Prostate gland (tissue), 2 donors: ENCODE measurements at regions not wholly inside any gene's neighbourhood (a gene's known extent, or its start where the extent isn't known, plus 50 kb on each side); places are given as distances from the start of the nearest gene placed in this dataset.

Source experiments
- DNase-seq: peaks from one replicate; pipeline ENCODE4 v3.0.0-alpha.2; 2019; ENCODE audit warnings: low spot score
- H3K27ac ChIP-seq, 2 donors: fragments of 200-600 bp; sonication (generic); 2 replicates each; pipeline ENCODE4 v1.5.1; 2017 to 2019
- H3K27me3 ChIP-seq: fragments of 200-600 bp; sonication (generic); replicated peaks from 2 replicates; pipeline ENCODE4 v1.5.1; 2019; ENCODE audit not compliant: insufficient read depth
- H3K36me3 ChIP-seq, 2 donors: fragments of 200-600 bp; sonication (generic); 1 replicate in 1 of 2; 2 replicates in 1 of 2; pipeline versions ENCODE4 v1.5.1 to v1.8.1; 2017 to 2019
- H3K4me1 ChIP-seq: fragments of 200-600 bp; sonication (generic); replicated peaks from 2 replicates; pipeline ENCODE4 v1.5.1; 2019
- H3K4me3 ChIP-seq, 2 donors: fragments of 200-600 bp; sonication (generic); 2 replicates each; pipeline ENCODE4 v1.5.1; 2017 to 2019
- H3K9me3 ChIP-seq: fragments of 200-600 bp; sonication (generic); 2 replicates; pipeline ENCODE4 v1.5.1; 2017
- CTCF ChIP-seq, 4 experiments: fragments of 200-600 bp in 2 of 4; fragments of 450-650 bp in 2 of 4; sonication (generic) in 2 of 4; IDR thresholded peaks; 1 replicate in 3 of 4; 2 replicates in 1 of 4; pipeline ENCODE4 v1.5.1; 2016 to 2019; ENCODE audit warnings: antibody characterized with exemption in 4 of 4, mild to moderate bottlenecking in 2 of 4, moderate library complexity in 2 of 4
- POLR2A ChIP-seq: fragments of 450-650 bp; IDR thresholded peaks from one replicate; pipeline ENCODE4 v1.6.1; 2016; ENCODE audit warnings: antibody characterized with exemption, mild to moderate bottlenecking
- POLR2AphosphoS5 ChIP-seq: sonication (generic); formaldehyde crosslinking; IDR thresholded peaks from one replicate; pipeline ENCODE4 v1.6.1; 2017; ENCODE audit warnings: antibody characterized with exemption
- WGBS: methylation state at CpG from one replicate; pipeline ENCODE4 v1.1.5; 2018; 5-methylcytosine and 5-hydroxymethylcytosine counted together
- intact Hi-C: fragments of 100-400 bp; cut with DNase I; formaldehyde crosslinking; loops from one replicate; pipeline ENCODE4 v1.14.2; 2022

GRCh38 chr1:181349512-181349911, 133.8 kb upstream of the CACNA1E start:
- 68% methylated on average over 2 of the region's 2 CpGs for WGBS
- no peak for DNase-seq

GRCh38 chr1:181350131-181350530, 133.2 kb upstream of the CACNA1E start:
- intact Hi-C loops = no loop called here
- Histone ChIP-seq H3K27me3 (no peaks in the 10 kb centered on the region), H3K36me3 (no peaks in the 10 kb centered on the region), H3K4me1 (no peaks in the 10 kb centered on the region), H3K4me3 (no peak overlapping the region), H3K9me3 (no peaks in the 10 kb centered on the region), H3K27ac (no peak overlapping the region)
- TF ChIP-seq POLR2A (no peak), CTCF (IDR thresholded peaks at IDR 0.05) (no peak), POLR2AphosphoS5 (no peak)
- 92% methylated on average over 7 of the region's 7 CpGs for WGBS
- DNase-seq = no peak

More at GRCh38 chr1:181349512-181349911, 133.8 kb upstream of the CACNA1E start:
- H3K36me3 ChIP-seq = no peaks in the 10 kb centered on the region
- intact Hi-C loops = no loop called here
- H3K9me3 ChIP-seq = no peaks in the 10 kb centered on the region
- H3K27me3 ChIP-seq = no peaks in the 10 kb centered on the region
- TF ChIP-seq POLR2A (no peak), POLR2AphosphoS5 (no peak), CTCF (IDR thresholded peaks at IDR 0.05) (no peak)
- H3K27ac ChIP-seq = no peak overlapping the region
- no peak overlapping the region for H3K4me3 ChIP-seq
- no peaks in the 10 kb centered on the region for H3K4me1 ChIP-seq

GRCh38 chr1:181351740-181352139, 131.6 kb upstream of the CACNA1E start:
- WGBS = 79% methylated on average over 3 of the region's 3 CpGs
- Histone ChIP-seq H3K4me1 (no peaks in the 10 kb centered on the region), H3K36me3 (no peaks in the 10 kb centered on the region), H3K27me3 (no peaks in the 10 kb centered on the region), H3K27ac (no peak overlapping the region), H3K4me3 (no peak overlapping the region), H3K9me3 (no peaks in the 10 kb centered on the region)
- DNase-seq = no peak
- intact Hi-C loops = no loop called here
- TF ChIP-seq CTCF (IDR thresholded peaks at IDR 0.05) (no peak), POLR2A (no peak), POLR2AphosphoS5 (no peak)

GRCh38 chr1:181352695-181353094, 130.6 kb upstream of the CACNA1E start:
- H3K27me3 ChIP-seq = no peaks in the 10 kb centered on the region
- TF ChIP-seq POLR2AphosphoS5 (no peak), CTCF (IDR thresholded peaks at IDR 0.05) (no peak), POLR2A (no peak)
- no peak overlapping the region for H3K27ac ChIP-seq
- intact Hi-C loops = no loop called here
- no peaks in the 10 kb centered on the region for H3K9me3 ChIP-seq
- H3K4me1 ChIP-seq = no peaks in the 10 kb centered on the region
- H3K4me3 ChIP-seq = no peak overlapping the region
- no peak for DNase-seq
- WGBS = 90% methylated on average over 4 of the region's 4 CpGs
- H3K36me3 ChIP-seq = no peaks in the 10 kb centered on the region

GRCh38 chr1:181353526-181353925, 129.8 kb upstream of the CACNA1E start:
- WGBS = 95% methylated on average over 1 of the region's 1 CpG
- H3K4me3 ChIP-seq = no peak overlapping the region
- DNase-seq = no peak
- no peaks in the 10 kb centered on the region for H3K9me3 ChIP-seq
- no peak overlapping the region for H3K27ac ChIP-seq
- no peaks in the 10 kb centered on the region for H3K27me3 ChIP-seq
- TF ChIP-seq CTCF (IDR thresholded peaks at IDR 0.05) (no peak), POLR2AphosphoS5 (no peak), POLR2A (no peak)
- H3K36me3 ChIP-seq = no peaks in the 10 kb centered on the region
- intact Hi-C loops = no loop called here
- no peaks in the 10 kb centered on the region for H3K4me1 ChIP-seq
